AG04450 (cell line): ENCODE measurements at regions not wholly inside any gene's neighbourhood (a gene's known extent, or its start where the extent isn't known, plus 50 kb on each side); places are given as distances from the start of the nearest gene placed in this dataset.

ENCODE experiments used
- CTCF ChIA-PET: fragments of 300-600, 350-600 bp; formaldehyde crosslinking; extraction: SDS; loops from one replicate; lab custom pipeline; 2022; ENCODE audit warnings: antibody characterized with exemption, inconsistent platforms; lab: Charles Lee
- POLR2A ChIA-PET: fragments of 350-600 bp; formaldehyde crosslinking; extraction: SDS; loops from one replicate; lab custom pipeline; 2021; ENCODE audit warnings: antibody characterized with exemption, inconsistent platforms; lab: Yijun Ruan, JAX
- DNase-seq: peaks from one replicate; pipeline ENCODE4 v3.0.0-alpha.2; 2011; ENCODE audit warnings: low read depth, low spot score
- H3K27ac ChIP-seq: one replicate; pipeline ENCODE4 v1.5.1; 2012; ENCODE audit warnings: low read depth, low read length, control low read depth
- H3K27me3 ChIP-seq: one replicate; pipeline ENCODE4 v1.6.0; 2012; ENCODE audit warnings: low read length; ENCODE audit not compliant: control insufficient read depth, insufficient read depth
- H3K4me3 ChIP-seq: 2 replicates; pipeline ENCODE4 v1.5.1; 2011; ENCODE audit warnings: mild to moderate bottlenecking, low read depth, low read length, control low read depth
- H3K9me3 ChIP-seq: 2 replicates; pipeline ENCODE4 v1.5.1; 2012; ENCODE audit warnings: low read length; ENCODE audit not compliant: control insufficient read depth, insufficient read depth
- CTCF ChIP-seq: IDR thresholded peaks from 2 replicates; pipeline ENCODE4 v1.5.1; 2011; ENCODE audit warnings: low read depth, low read length, control low read depth, inconsistent platforms

- H3K27me3 ChIP-seq: no peaks in the 10 kb centered on the region
- no peak overlapping the region for H3K4me3 ChIP-seq
- no peaks in the 10 kb centered on the region for H3K9me3 ChIP-seq
- TF ChIP-seq CTCF: no peak
- ChIA-PET POLR2A (no interaction called here), CTCF (no interaction called here)
- DNase-seq: no peak
- no peak overlapping the region for H3K27ac ChIP-seq
These were observed 194.1 kb upstream of the DSEL start for GRCh38 chr18:67710639-67711038.

- POLR2A ChIA-PET: no interaction called here
- Histone ChIP-seq H3K9me3 (no peaks in the 10 kb centered on the region), H3K4me3 (no peak overlapping the region), H3K27me3 (no peaks in the 10 kb centered on the region), H3K27ac (no peak overlapping the region)
- CTCF ChIA-PET: no interaction called here
- DNase-seq: no peak
- no peak for TF ChIP-seq CTCF
These were observed 189.2 kb upstream of the DSEL start for GRCh38 chr18:67705748-67706147.

GRCh38 chr18:67695684-67696083 is 179.2 kb upstream of the DSEL start:
- Histone ChIP-seq H3K4me3 (no peak overlapping the region), H3K27ac (no peak overlapping the region), H3K9me3 (peaks cover 2% of the 10 kb centered on the region), H3K27me3 (no peaks in the 10 kb centered on the region)
- ChIA-PET POLR2A (no interaction called here), CTCF (no interaction called here)
- DNase-seq: no peak
- TF ChIP-seq CTCF: no peak

GRCh38 chr18:67694787-67695186 is 178.3 kb upstream of the DSEL start:
- CTCF ChIA-PET: no interaction called here
- Histone ChIP-seq H3K9me3 (peaks cover 3% of the 10 kb centered on the region; the same call in 1 of the 2 replicates), H3K27ac (no peak overlapping the region), H3K4me3 (no peak overlapping the region), H3K27me3 (no peaks in the 10 kb centered on the region)
- POLR2A ChIA-PET: no interaction called here
- no peak for TF ChIP-seq CTCF
- DNase-seq: no peak

GRCh38 chr18:67692811-67693210 is 176.3 kb upstream of the DSEL start:
- Histone ChIP-seq H3K9me3 (peaks cover 3% of the 10 kb centered on the region; the same call in 1 of the 2 replicates), H3K27me3 (no peaks in the 10 kb centered on the region), H3K27ac (no peak overlapping the region), H3K4me3 (no peak overlapping the region)
- ChIA-PET POLR2A (no interaction called here), CTCF (interaction anchor here (0.8 kb wide), 1 partner anchor 177 kb away, joined by 4 read pairs; no protein-coding TSS in a partner anchor)
- TF ChIP-seq CTCF: no peak
- DNase-seq: no peak
